Common myeloid progenitor, CD34-positive (primary cell): ENCODE measurements at regions not wholly inside any gene's neighbourhood (a gene's known extent, or its start where the extent isn't known, plus 50 kb on each side); places are given as distances from the start of the nearest gene placed in this dataset.

Source experiments
- CTCF ChIA-PET: fragments of 350-600 bp; sonication (Branson Sonifier 250); formaldehyde crosslinking; loops from one replicate; lab custom pipeline; 2021; ENCODE audit warnings: antibody characterized with exemption; lab: Charles Lee
- POLR2A ChIA-PET: fragments of 350-600 bp; sonication (Branson Sonifier 250); formaldehyde crosslinking; loops from one replicate; lab custom pipeline; 2021; ENCODE audit warnings: antibody characterized with exemption; lab: Charles Lee
- DNase-seq, 3 donors: peaks; one replicate each; pipeline versions ENCODE4 v3.0.0 to v3.0.0-alpha.2; 2013
- H3K27ac ChIP-seq, 2 experiments: 1 replicate in 1 of 2; 2 replicates in 1 of 2; pipeline ENCODE4 v1.7.0; 2013; ENCODE audit warnings: inconsistent platforms in 2 of 2, low read length in 2 of 2, mild to moderate bottlenecking in 2 of 2, low read depth in 1 of 2, moderate library complexity in 1 of 2; ENCODE audit not compliant: severe bottlenecking in 2 of 2, insufficient read depth in 1 of 2, poor library complexity in 1 of 2
- H3K27me3 ChIP-seq, 5 experiments: replicated peaks in 2 of 5; 1 replicate in 3 of 5; 2 replicates in 2 of 5; pipeline versions ENCODE4 v1.6.1 to v1.7.0; 2013; ENCODE audit warnings: low read length in 4 of 5, mild to moderate bottlenecking in 2 of 5, moderate library complexity in 2 of 5, inconsistent platforms in 1 of 5; ENCODE audit not compliant: insufficient read depth in 5 of 5, control insufficient read depth in 4 of 5
- H3K36me3 ChIP-seq, 4 experiments: 1 replicate in 2 of 4; 2 replicates in 2 of 4; pipeline versions ENCODE4 v1.6.1 to v1.7.0; 2013; ENCODE audit warnings: low read length in 3 of 4, control low read depth in 1 of 4, mild to moderate bottlenecking in 1 of 4; ENCODE audit not compliant: control insufficient read depth in 4 of 4, insufficient read depth in 4 of 4
- H3K4me1 ChIP-seq, 4 experiments: 1 replicate in 3 of 4; 2 replicates in 1 of 4; pipeline versions ENCODE4 v1.6.1 to v1.7.1; 2013; ENCODE audit warnings: low read length in 3 of 4, mild to moderate bottlenecking in 3 of 4, control low read depth in 1 of 4, inconsistent platforms in 1 of 4, moderate library complexity in 1 of 4; ENCODE audit not compliant: control insufficient read depth in 4 of 4, insufficient read depth in 4 of 4; ENCODE audit errors: control extremely low read depth in 1 of 4
- H3K4me3 ChIP-seq, 7 experiments: 1 replicate in 4 of 7; 2 replicates in 3 of 7; pipeline versions ENCODE4 v1.5.1 to v1.7.0; 2013; ENCODE audit warnings: mild to moderate bottlenecking in 7 of 7, low read length in 6 of 7, moderate library complexity in 6 of 7, inconsistent platforms in 2 of 7, low read depth in 2 of 7, control low read depth in 1 of 7; ENCODE audit not compliant: insufficient read depth in 4 of 7, control insufficient read depth in 1 of 7; ENCODE audit errors: extremely low read depth in 1 of 7
- H3K9me3 ChIP-seq, 5 experiments: 1 replicate in 4 of 5; 2 replicates in 1 of 5; pipeline versions ENCODE4 v1.6.1 to v1.7.1; 2013; ENCODE audit warnings: low read length in 4 of 5, mild to moderate bottlenecking in 2 of 5, inconsistent platforms in 1 of 5, low read depth in 1 of 5, moderate library complexity in 1 of 5; ENCODE audit not compliant: control insufficient read depth in 4 of 5, insufficient read depth in 2 of 5; ENCODE audit errors: control extremely low read depth in 1 of 5
- WGBS: methylation state at CpG from one replicate; pipeline ENCODE4 v1.1.5; 2013; ENCODE audit not compliant: insufficient coverage; 5-methylcytosine and 5-hydroxymethylcytosine counted together

GRCh38 chr6:106731144-106731842 lies 101.9 kb downstream of the QRSL1 start:
- H3K36me3 ChIP-seq = no peaks in the 10 kb centered on the region
- POLR2A ChIA-PET = no interaction called here
- CTCF ChIA-PET = no interaction called here
- no peak overlapping the region for H3K4me3 ChIP-seq
- no peak for DNase-seq
- 100% methylated on average over 3 of the region's 6 CpGs for WGBS
- H3K9me3 ChIP-seq = peaks cover 0 to 5% (median 0%) of the 10 kb centered on the region in 5 experiments
- H3K4me1 ChIP-seq = no peaks in the 10 kb centered on the region
- H3K27ac ChIP-seq = no peak overlapping the region
- H3K27me3 ChIP-seq = peaks cover 0 to 2% (median 0%) of the 10 kb centered on the region in 5 experiments

GRCh38 chr6:106730718-106731117 lies 101.3 kb downstream of the QRSL1 start:
- CTCF ChIA-PET = no interaction called here
- H3K27ac ChIP-seq = no peak overlapping the region

GRCh38 chr6:106730264-106730663 lies 100.9 kb downstream of the QRSL1 start:
- no peak for DNase-seq
- H3K27me3 ChIP-seq = peaks cover 0 to 2% (median 0%) of the 10 kb centered on the region in 5 experiments
- H3K36me3 ChIP-seq = no peaks in the 10 kb centered on the region
- WGBS = 100% methylated on average over 1 of the region's 1 CpG
- peaks cover 0 to under 1% (median 0%) of the 10 kb centered on the region in 5 experiments for H3K9me3 ChIP-seq
- no peak overlapping the region for H3K4me3 ChIP-seq
- CTCF ChIA-PET = no interaction called here
- no peak overlapping the region for H3K27ac ChIP-seq
- POLR2A ChIA-PET = no interaction called here
- H3K4me1 ChIP-seq = no peaks in the 10 kb centered on the region

More at GRCh38 chr6:106730718-106731117, 101.3 kb downstream of the QRSL1 start:
- no peak for DNase-seq
- no peaks in the 10 kb centered on the region for H3K4me1 ChIP-seq
- H3K4me3 ChIP-seq = no peak overlapping the region
- no peaks in the 10 kb centered on the region for H3K36me3 ChIP-seq
- H3K27me3 ChIP-seq = peaks cover 0 to 2% (median 0%) of the 10 kb centered on the region in 5 experiments
- POLR2A ChIA-PET = no interaction called here
- peaks cover 0 to 2% (median 0%) of the 10 kb centered on the region in 5 experiments for H3K9me3 ChIP-seq
- 100% methylated on average over 5 of the region's 6 CpGs for WGBS

- Histone ChIP-seq H3K27me3 (peaks cover 0 to 2% (median 0%) of the 10 kb centered on the region in 5 experiments), H3K4me1 (no peaks in the 10 kb centered on the region), H3K4me3 (no peak overlapping the region), H3K27ac (no peak overlapping the region), H3K9me3 (no peaks in the 10 kb centered on the region), H3K36me3 (no peaks in the 10 kb centered on the region)
- 100% methylated on average over 4 of the region's 4 CpGs for WGBS
- ChIA-PET CTCF (no interaction called here), POLR2A (no interaction called here)
- no peak for DNase-seq
These were observed 100.5 kb downstream of the QRSL1 start for GRCh38 chr6:106729841-106730240.

- H3K4me3 ChIP-seq = no peak overlapping the region
- ChIA-PET POLR2A (no interaction called here), CTCF (no interaction called here)
- no peaks in the 10 kb centered on the region for H3K36me3 ChIP-seq
- no peak for DNase-seq
- no peaks in the 10 kb centered on the region for H3K9me3 ChIP-seq
- H3K27ac ChIP-seq = no peak overlapping the region
- H3K27me3 ChIP-seq = peaks cover 0 to 2% (median 0%) of the 10 kb centered on the region in 5 experiments
- no peaks in the 10 kb centered on the region for H3K4me1 ChIP-seq
- WGBS = 100% methylated on average over 2 of the region's 5 CpGs
These were observed 99.0 kb downstream of the QRSL1 start for GRCh38 chr6:106728296-106728870.

GRCh38 chr6:106727480-106728149 lies 98.2 kb downstream of the QRSL1 start:
- Histone ChIP-seq H3K4me3 (no peak overlapping the region), H3K9me3 (no peaks in the 10 kb centered on the region), H3K36me3 (no peaks in the 10 kb centered on the region), H3K27ac (no peak overlapping the region), H3K27me3 (peaks cover 0 to 2% (median 0%) of the 10 kb centered on the region in 5 experiments), H3K4me1 (no peaks in the 10 kb centered on the region)
- DNase-seq = no peak
- POLR2A ChIA-PET = no interaction called here
- CTCF ChIA-PET = no interaction called here
- WGBS = no CpG with 5 or more reads among the region's 3 CpGs

- Histone ChIP-seq H3K4me1 (no peaks in the 10 kb centered on the region), H3K27ac (no peak overlapping the region), H3K27me3 (no peaks in the 10 kb centered on the region), H3K4me3 (no peak overlapping the region), H3K36me3 (no peaks in the 10 kb centered on the region), H3K9me3 (no peaks in the 10 kb centered on the region)
- WGBS = 100% methylated on average over 1 of the region's 2 CpGs
- CTCF ChIA-PET = no interaction called here
- POLR2A ChIA-PET = no interaction called here
- no peak for DNase-seq
These were observed 95.5 kb downstream of the QRSL1 start for GRCh38 chr6:106724848-106725247.
